SIG-M5 (cell line): ENCODE measurements at regions not wholly inside any gene's neighbourhood (a gene's known extent, or its start where the extent isn't known, plus 50 kb on each side); places are given as distances from the start of the nearest gene placed in this dataset.
"Not testable (repeated sequence)": the region's sequence is repeated elsewhere in the genome, so short reads cannot be mapped to it uniquely, and the experiment has no call there.

Experiments
- DNase-seq: peaks from one replicate; lab custom pipeline; 2025; lab: John Stamatoyannopoulos, UW

DNA sequence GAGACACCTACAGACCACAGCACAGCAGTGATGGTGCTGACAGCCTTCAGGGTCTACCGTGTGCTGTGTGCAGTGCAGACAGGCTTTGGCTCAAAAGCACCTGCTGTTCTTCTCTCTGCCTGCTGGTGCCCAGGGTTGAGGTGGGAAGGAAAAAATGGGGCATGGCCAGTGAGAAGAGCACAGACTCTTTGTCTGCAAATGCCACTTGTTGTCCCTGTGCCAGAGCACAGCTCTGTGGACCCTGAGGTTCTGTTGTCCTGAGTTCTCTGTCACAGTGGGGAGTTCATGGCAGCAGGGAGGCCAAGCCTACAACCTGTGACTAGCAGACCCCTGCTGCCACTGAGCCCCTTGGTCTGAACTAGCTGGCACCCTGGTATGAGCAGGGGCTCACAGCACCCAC is 376.7 kb downstream of the GLRX3 start:
- no peak for DNase-seq

DNA sequence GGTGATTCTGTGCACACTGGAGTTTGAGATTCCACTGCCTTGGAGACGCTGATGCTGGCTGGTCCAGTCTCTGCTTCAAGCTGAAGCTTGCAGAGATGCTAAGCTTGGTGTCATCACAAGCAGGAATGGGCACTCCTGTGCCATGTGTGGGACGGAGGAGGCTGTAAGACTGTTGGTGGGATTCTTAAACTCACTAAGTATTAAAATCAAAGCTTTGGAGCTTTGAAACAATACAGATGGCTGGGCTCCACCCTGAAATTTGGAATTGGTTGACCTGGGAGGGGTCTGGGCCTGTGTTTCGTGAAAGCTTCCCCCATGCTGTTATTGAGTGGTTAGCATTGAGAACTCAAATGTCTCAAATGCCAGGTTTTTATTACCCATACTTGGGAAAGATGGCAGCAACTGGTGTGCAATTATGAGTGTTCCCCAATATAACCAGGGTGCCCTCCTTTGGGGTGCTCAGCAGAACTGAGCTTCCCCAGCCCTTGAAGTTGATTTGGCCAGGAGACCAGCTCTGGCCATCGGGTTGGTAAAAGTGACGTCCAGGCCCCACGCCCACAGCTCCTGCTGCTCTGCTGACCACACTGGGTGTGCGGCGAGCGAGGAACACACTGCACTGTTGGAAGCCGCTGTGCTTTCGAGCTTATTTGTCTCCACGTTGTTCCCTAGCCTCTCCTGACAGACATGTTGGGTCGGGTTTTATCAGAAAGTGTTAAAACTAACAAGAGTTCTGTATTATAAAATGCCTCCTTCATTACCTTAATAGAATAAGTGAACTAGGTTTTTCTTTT is 377.7 kb downstream of the GLRX3 start:
- DNase-seq: no peak

GRCh38 chr10:130515670-130516069 is 379.5 kb downstream of the GLRX3 start:
- DNase-seq: no peak

DNA sequence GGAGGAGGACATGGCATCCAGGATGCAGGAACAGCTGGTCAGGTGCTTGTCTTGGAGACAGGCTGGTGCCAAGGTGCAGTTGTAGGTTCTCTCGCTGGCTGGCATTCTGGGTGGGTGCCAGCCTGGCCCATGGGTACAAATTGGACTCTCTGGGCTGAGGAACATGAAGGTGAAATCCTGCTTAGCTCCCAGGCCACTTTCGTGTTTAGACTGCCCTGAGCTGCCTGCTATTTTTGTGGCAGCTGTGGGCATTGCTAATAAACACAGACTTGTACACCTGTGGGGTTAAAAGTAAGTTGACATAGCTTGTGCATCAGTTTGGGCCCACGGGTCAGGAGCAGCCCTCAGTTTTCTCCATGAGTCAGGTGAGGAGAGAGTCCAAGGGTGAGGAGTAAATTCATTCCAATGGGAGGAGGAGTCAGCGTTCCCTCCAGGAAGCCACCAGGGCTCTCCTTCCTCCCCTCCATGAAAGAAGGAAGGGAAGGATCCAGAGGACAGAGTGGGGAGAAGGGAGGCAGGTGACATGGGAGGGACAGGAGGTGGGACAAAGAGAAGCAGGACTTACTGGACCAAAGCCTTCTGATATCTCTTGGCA is 380.0 kb downstream of the GLRX3 start:
- DNase-seq: no peak

DNA sequence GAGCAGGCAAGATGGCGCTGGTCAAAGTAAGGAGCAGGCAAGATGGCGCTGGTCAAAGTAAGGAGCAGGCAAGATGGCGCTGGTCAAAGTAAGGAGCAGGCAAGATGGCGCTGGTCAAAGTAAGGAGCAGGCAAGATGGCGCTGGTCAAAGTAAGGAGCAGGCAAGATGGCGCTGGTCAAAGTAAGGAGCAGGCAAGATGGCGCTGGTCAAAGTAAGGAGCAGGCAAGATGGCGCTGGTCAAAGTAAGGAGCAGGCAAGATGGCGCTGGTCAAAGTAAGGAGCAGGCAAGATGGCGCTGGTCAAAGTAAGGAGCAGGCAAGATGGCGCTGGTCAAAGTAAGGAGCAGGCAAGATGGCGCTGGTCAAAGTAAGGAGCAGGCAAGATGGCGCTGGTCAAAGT is 382.7 kb downstream of the GLRX3 start:
- not testable (repeated sequence) for DNase-seq

GRCh38 chr10:130519791-130520190 is 383.6 kb downstream of the GLRX3 start:
- no peak for DNase-seq

DNA sequence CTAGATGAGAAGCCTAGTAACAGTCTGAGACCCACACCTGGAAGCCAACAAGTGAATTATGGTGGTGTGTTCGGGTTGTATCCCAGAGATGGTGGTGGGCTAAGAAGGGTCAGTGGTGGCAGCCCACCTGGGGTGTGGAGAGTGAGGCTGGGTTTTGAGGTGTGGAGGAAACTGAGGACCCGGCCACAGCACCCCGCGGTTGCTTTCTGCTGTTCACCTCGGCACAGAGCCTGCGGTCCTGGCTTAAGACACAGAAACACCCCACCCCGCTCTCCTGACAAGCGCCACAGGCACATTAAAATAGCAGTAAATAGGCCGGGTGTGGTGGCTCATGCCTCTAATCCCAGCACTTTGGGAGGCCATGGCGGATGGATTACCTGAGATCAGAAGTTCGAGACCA is 395.1 kb downstream of the GLRX3 start:
- DNase-seq: no peak

DNA sequence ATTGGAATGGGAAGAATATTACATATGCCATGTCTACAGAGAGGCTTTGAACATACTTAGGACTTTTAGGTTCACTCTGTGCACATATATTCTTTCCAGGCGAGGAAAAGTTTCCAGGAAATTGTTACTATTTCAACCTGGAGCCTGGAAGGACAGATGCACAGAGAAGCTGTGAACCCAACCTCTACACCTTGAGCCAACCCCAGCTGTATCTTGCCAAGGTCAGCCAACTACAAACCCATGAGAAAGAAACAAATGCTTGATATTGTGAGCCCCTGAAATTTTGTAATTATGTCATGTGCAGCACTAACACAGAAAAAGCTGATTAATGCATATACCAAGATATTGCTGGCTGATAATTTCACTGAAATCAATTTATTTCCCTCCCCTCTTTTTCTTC is 404.9 kb downstream of the GLRX3 start:
- DNase-seq: no peak

GRCh38 chr10:130542761-130543160 is 406.6 kb downstream of the GLRX3 start:
- no peak for DNase-seq

- DNase-seq: no peak
Observed at GRCh38 chr10:130543794-130544193, 407.6 kb downstream of the GLRX3 start.

- no peak for DNase-seq
Observed at GRCh38 chr10:130545122-130545521, 408.9 kb downstream of the GLRX3 start.

GRCh38 chr10:130545697-130546096 is 409.5 kb downstream of the GLRX3 start:
- DNase-seq: no peak

- no peak for DNase-seq
Observed at GRCh38 chr10:130546841-130547240, 410.6 kb downstream of the GLRX3 start.

DNA sequence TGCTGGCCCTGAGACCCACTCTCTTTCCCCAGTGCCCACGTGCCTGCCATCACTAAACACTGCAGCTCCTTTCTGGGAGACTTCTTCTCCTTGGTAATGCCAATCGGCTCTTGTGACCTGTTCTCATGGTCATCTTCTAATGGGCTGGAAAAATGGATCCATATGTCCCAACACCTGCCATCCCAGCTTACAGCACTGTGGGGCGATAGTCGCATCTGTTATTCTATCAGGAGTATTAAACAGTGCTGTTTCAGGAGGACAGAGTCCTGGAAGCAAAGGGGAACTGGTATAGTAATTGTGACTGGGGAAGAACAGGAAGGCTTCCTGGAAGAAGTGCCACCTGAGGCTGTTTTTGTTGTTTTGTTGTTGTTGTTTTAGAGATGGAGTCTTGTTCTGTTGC is 411.2 kb downstream of the GLRX3 start:
- DNase-seq: no peak

DNA sequence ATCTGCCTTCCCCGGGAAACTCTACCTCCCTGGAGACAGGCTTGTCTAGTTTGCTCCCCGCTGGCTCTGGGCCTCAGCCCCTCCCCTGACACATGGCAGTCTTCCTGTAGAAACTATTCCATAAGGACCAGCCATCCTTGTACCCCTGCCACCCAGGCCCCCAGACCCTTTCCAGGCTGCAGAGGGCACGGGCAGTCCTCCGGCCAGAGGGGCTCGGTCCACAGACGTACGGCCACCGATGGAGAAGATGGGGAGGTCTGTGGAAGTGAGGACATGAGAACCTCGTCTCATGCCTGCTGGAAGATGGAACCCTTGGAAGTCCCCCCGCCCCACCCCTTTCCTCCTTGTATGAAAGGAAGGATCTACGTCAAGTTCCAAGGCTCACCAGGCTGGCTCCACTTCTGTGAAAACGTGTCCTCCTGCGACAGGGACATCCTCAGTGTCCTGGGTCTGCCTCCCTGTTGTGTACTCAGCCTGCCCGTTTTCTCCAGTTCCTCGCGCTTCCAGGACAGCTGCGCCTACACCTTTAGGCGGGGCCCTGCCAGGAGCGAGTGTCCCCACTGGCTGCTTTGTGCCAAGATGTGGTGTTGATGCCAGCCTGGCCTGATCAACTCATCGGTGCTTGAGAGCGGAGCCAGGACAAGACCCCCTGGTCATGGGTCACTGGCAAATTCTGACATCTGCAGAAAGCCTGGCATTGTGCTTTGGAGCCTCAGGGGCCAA is 414.9 kb downstream of the GLRX3 start:
- DNase-seq: no peak

DNA sequence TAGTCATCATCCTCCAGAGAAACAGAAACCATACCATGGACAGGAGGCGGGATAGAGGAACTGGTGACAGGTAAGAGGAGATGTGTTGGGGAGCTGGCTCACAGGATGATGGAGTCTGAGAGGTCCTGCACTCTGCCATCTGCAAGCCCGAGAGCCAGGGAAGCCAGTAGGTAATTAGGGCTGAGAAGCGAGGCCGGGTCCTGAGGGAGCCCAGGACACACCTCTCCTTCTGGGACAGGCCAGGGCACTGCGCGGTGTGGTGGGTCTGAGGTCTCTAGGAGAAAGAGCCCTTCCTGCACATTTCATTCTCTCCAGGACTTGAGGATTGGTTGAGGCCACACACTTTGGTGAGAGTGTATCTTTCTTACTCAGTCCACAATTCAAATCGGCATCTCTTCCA is 415.5 kb downstream of the GLRX3 start:
- DNase-seq: no peak

GRCh38 chr10:130553826-130554225 is 417.6 kb downstream of the GLRX3 start:
- DNase-seq: no peak

DNA sequence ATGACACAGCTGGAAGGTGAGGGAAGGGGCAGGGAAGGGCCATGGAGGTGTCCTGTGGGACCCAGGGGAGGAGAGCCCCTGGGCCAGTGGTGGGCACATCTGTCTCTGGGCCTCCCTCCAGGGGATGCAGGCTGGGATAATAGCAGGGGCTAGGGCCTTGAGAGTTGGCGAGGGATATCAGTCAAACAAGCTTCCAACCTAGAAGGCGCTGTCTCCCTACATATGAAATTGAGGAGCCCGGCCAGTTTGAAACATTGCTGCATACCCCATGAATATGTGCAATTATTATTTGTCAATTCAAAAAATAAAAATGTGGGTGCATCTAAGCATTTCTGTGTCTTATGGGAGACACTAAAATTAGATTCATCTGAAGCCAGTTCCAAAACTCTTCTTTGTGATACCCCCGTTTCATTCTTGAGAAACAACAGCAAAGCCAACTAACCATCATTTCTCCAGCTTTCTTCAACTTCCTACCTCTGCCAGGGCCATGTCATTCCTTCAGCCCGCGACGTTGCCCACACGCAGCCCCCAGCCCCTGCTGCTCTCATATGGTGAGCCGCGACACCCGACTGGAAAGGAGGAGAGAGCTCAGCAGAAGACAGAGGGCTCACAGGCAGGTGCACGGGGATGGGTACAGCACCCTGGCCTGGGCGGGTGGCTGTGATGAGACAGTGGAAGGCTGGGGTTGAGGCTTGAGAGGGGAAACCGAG is 418.7 kb downstream of the GLRX3 start:
- DNase-seq: no peak

GRCh38 chr10:130555411-130555750 is 419.2 kb downstream of the GLRX3 start:
- DNase-seq: no peak

DNA sequence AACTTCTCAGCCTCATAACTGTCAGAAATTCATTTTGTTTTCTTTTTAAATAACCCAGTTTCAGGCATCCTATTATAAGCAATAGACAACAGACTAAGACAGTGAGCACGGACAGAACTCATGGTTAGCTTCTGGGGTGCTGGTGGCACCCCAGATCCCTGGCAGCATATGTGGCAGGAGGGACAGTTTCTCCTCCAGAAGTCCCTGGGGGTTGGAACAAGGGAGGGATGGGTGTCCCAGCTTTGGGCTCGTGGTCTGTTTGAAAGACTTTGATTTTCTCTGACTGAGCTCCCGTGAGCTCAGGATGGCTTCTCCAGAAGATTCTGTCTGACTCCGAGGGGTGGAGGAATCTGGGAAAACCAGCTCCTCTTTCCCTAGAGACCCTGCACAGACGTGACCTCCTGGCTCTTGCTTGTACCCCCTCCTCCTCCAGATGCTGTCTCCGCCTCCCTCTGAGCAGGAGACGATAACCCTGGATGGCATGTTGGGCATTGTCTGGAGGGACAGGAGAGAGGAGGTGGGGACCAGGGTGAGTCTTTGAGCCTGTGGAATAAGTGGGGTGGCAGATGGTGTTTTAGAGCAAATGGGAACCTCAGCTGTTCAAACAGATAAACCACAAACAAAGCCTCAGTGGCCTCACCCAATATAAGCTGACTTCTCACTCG is 421.1 kb downstream of the GLRX3 start:
- no peak for DNase-seq

DNA sequence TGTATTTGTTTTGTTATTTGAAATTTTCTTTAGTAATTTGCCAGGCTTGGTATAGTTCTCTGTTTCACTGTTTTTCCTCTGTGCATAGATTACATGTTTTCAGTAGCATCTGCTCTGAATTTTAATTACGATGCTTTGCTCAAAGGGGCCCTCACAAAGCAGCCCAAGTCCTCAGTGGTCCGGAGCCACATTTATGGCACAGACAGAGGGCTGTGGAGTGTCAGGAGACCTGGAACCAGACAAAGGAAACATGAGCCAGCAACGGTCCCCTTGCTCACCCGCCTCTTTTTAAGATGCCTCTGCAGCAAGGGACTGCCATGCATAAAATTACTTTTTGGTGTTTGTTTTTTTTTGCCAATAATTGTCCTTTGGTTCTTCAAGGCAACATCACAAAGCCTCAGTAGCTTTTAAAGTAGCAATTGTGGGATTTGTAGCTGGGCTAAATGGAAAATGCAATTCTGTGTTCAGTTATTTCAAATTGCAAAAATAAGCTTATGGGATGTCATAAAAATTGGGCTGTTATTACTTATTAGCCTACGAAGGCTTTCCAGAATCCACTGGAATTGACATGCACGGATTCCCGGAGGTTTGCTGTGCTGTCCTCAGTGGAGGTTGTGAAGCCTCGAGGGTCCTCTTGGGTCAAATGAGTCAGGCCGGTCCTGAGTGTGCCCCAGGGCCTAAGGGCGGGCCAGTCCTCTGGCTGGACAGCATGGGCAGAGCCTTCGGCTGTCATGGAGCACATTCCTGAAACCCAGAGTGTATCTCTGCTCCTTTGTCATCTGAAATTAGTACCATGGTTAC is 422.8 kb downstream of the GLRX3 start:
- no peak for DNase-seq
